GM12878 (cell line): ENCODE measurements at regions not wholly inside any gene's neighbourhood (a gene's known extent, or its start where the extent isn't known, plus 50 kb on each side); places are given as distances from the start of the nearest gene placed in this dataset.

ENCODE experiments used
- ATAC-seq: fragments of 200-7000 bp; cut with Tn5 transposase; 3 replicates; pipeline ENCODE4 v1.9.1; 2020; ENCODE audit warnings: mild to moderate bottlenecking, moderate library complexity
- BruUV-seq: library from RNA; stranded (reverse); fragments of 400-500 nt; replicated peaks from 2 replicates; lab custom pipeline; 2021; lab: Mats Ljungman, UMichigan
- CTCF ChIA-PET: fragments of 300-600 bp; sonication (Branson Sonifier 250); formaldehyde crosslinking; extraction: SDS; loops from one replicate; lab custom pipeline; 2021; ENCODE audit warnings: inconsistent platforms; lab: Yijun Ruan, JAX
- POLR2A ChIA-PET: fragments of 350-600 bp; formaldehyde crosslinking; extraction: SDS; loops from one replicate; lab custom pipeline; 2021; ENCODE audit warnings: inconsistent platforms; lab: Charles Lee
- RAD21 ChIA-PET: fragments of 300-600 bp; sonication (Branson Sonifier 250); formaldehyde crosslinking; loops from one replicate; lab custom pipeline; 2023; ENCODE audit warnings: antibody characterized with exemption; ENCODE audit not compliant: unreplicated experiment; lab: Charles Lee
- SMC1A ChIA-PET: fragments of 300-600 bp; sonication (Branson Sonifier 250); formaldehyde crosslinking; loops from one replicate; lab custom pipeline; 2023; ENCODE audit not compliant: unreplicated experiment, uncharacterized antibody; lab: Charles Lee
- DNase-seq: peaks from one replicate; pipeline ENCODE4 v3.0.0-alpha.2; 2011; ENCODE audit warnings: low read depth, low spot score
- FAIRE-seq: peaks from 3 replicates; lab custom pipeline; 2011; peaks lifted over from hg19 to GRCh38; lab: Jason Lieb, UNC
- H2AFZ ChIP-seq: 2 replicates; pipeline ENCODE4 v1.6.0; 2011; ENCODE audit warnings: low read depth, low read length, control low read depth; ENCODE audit not compliant: control insufficient read depth
- H3K27ac ChIP-seq: 2 replicates; pipeline ENCODE4 v1.5.1; 2011; ENCODE audit warnings: control low read depth; ENCODE audit not compliant: control insufficient read depth, insufficient read depth
- H3K27me3 ChIP-seq, 2 experiments: replicated peaks in 1 of 2; 2 replicates each; pipeline versions ENCODE4 v1.6.0 to v1.6.1; 2011; ENCODE audit warnings: low read length in 1 of 2; ENCODE audit not compliant: control insufficient read depth in 2 of 2, insufficient read depth in 2 of 2
- H3K36me3 ChIP-seq, 2 experiments: 2 replicates each; pipeline ENCODE4 v1.5.1; 2011; ENCODE audit warnings: low read length in 1 of 2; ENCODE audit not compliant: control insufficient read depth in 2 of 2, insufficient read depth in 2 of 2
- H3K4me1 ChIP-seq: 2 replicates; pipeline ENCODE4 v1.6.1; 2011; ENCODE audit warnings: mild to moderate bottlenecking, low read length, moderate library complexity, mixed read lengths; ENCODE audit not compliant: control insufficient read depth, insufficient read depth
- H3K4me2 ChIP-seq: 2 replicates; pipeline ENCODE4 v1.6.0; 2011; ENCODE audit warnings: control low read depth; ENCODE audit not compliant: control insufficient read depth, insufficient read depth
- H3K4me3 ChIP-seq: fragments of 200-600 bp; sonication (generic); 2 replicates; pipeline ENCODE4 v1.5.1; 2016
- H3K79me2 ChIP-seq: 2 replicates; pipeline ENCODE4 v1.6.0; 2011; ENCODE audit warnings: low read length; ENCODE audit not compliant: control insufficient read depth, insufficient read depth
- H3K9ac ChIP-seq: 2 replicates; pipeline ENCODE4 v1.8.0; 2011; ENCODE audit warnings: low read length, control low read depth, mixed read lengths; ENCODE audit not compliant: control insufficient read depth, insufficient read depth
- H3K9me3 ChIP-seq: replicated peaks from 3 replicates; pipeline ENCODE4 v1.5.1; 2011; ENCODE audit warnings: mild to moderate bottlenecking, low read length; ENCODE audit not compliant: control insufficient read depth, insufficient read depth
- H4K20me1 ChIP-seq: 2 replicates; pipeline ENCODE4 v1.6.0; 2011; ENCODE audit not compliant: control insufficient read depth, insufficient read depth
- CEBPZ ChIP-seq: fragments of 150-350 bp; IDR thresholded peaks from 2 replicates; pipeline ENCODE4 v1.6.1; 2016; ENCODE audit warnings: low read depth, low read length
- CHD2 ChIP-seq: IDR thresholded peaks from 2 replicates; pipeline ENCODE4 v1.6.1; 2011; ENCODE audit warnings: low read depth, low read length, improper control_type of control experiment, borderline replicate concordance
- HDAC6 ChIP-seq: fragments of 200-600 bp; sonication (generic); IDR thresholded peaks from one replicate; pipeline ENCODE4 v1.8.0; 2017; ENCODE audit warnings: antibody characterized with exemption; ENCODE audit not compliant: unreplicated experiment
- HDGF ChIP-seq: fragments of 450-650 bp; IDR thresholded peaks from 2 replicates; pipeline ENCODE4 v1.6.1; 2016; ENCODE audit warnings: antibody characterized with exemption
- JUND ChIP-seq: IDR thresholded peaks from 2 replicates; pipeline ENCODE4 v1.6.1; 2012; ENCODE audit warnings: low read depth, mild to moderate bottlenecking, low read length, improper control_type of control experiment, moderate library complexity
- KLF5 ChIP-seq: fragments of 450-650 bp; IDR thresholded peaks from 2 replicates; pipeline ENCODE4 v1.6.1; 2014; ENCODE audit warnings: mild to moderate bottlenecking; ENCODE audit not compliant: partially characterized antibody
- MYC ChIP-seq: IDR thresholded peaks from 2 replicates; pipeline ENCODE4 v1.6.1; 2011; ENCODE audit warnings: mild to moderate bottlenecking, low read length, moderate library complexity, inconsistent platforms; ENCODE audit not compliant: insufficient read depth, insufficient replicate concordance, insufficient read length, severe bottlenecking
- PRDM15 ChIP-seq: fragments of 450-650 bp; formaldehyde crosslinking; IDR thresholded peaks from 2 replicates; pipeline ENCODE4 v1.4.0; 2020; ENCODE audit warnings: mild to moderate bottlenecking, moderate library complexity
- SMAD1 ChIP-seq: fragments of 450-650 bp; IDR thresholded peaks from 2 replicates; pipeline ENCODE4 v1.6.1; 2018; ENCODE audit warnings: mild to moderate bottlenecking, low read depth; ENCODE audit not compliant: partially characterized antibody
- SPI1 ChIP-seq: IDR thresholded peaks from 2 replicates; pipeline ENCODE4 v1.6.1; 2011; ENCODE audit warnings: low read depth, mild to moderate bottlenecking, low read length, moderate library complexity, borderline replicate concordance; ENCODE audit not compliant: insufficient read depth
- SRF ChIP-seq, 2 experiments: IDR thresholded peaks; 2 replicates each; pipeline ENCODE4 v1.6.1; 2011; ENCODE audit warnings: low read depth in 2 of 2, low read length in 2 of 2, mild to moderate bottlenecking in 1 of 2, moderate library complexity in 1 of 2
- TAF1 ChIP-seq: IDR thresholded peaks from 2 replicates; pipeline ENCODE4 v1.6.1; 2011; ENCODE audit warnings: mild to moderate bottlenecking, low read depth, low read length, borderline replicate concordance
- ZNF217 ChIP-seq: fragments of 450-650 bp; IDR thresholded peaks from 2 replicates; pipeline ENCODE4 v1.6.1; 2017; ENCODE audit warnings: antibody characterized with exemption, mild to moderate bottlenecking
- WGBS: methylation state at CpG from one replicate; pipeline ENCODE4 v1.1.6; 2016; ENCODE audit warnings: low lambda C conversion rate; ENCODE audit not compliant: insufficient replicate concordance, insufficient coverage; ENCODE audit errors: missing lambda C conversion rate; 5-methylcytosine and 5-hydroxymethylcytosine counted together
- in situ Hi-C: fragments of 300-500 bp; cut with MboI; formaldehyde crosslinking; loops from 9 replicates; pipeline ENCODE4 v1.14.3; 2018; ENCODE audit warnings: mixed read lengths
- intact Hi-C: fragments of 100-400 bp; cut with micrococcal nuclease; formaldehyde crosslinking; loops from one replicate; pipeline ENCODE4 v1.14.2; 2022; ENCODE audit not compliant: unreplicated experiment
- TF ChIP-seq, protein P1 (sequence below): IDR thresholded peaks from 2 replicates; pipeline ENCODE4 v1.6.1; 2012; ENCODE audit warnings: low read length, inconsistent platforms
- TF ChIP-seq, protein P2 (sequence below): IDR thresholded peaks from 2 replicates; pipeline ENCODE4 v1.6.1; 2011; ENCODE audit warnings: borderline replicate concordance, low read depth, mild to moderate bottlenecking, moderate library complexity, low read length; ENCODE audit not compliant: insufficient read depth, poor library complexity, severe bottlenecking

DNA sequence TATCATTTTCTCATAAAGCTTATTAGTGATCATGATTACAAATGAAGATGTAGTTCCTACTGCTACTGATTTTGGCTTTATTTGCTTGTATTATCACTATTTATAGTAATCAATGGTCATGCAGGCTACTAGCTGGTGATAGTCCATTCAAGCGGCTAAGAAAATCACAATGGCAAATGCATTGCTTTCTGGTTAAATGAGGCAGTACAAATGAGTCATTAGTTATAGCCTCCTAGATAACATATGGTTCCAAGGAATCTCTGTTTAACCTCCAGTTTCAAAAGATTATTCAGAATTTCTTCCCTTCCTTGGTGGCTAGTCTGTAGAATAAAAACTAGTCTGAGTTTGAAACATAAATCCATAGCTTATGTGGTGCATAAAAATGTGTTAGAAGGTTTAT, 141.3 kb upstream of the HTR2A start:
- SMC1A ChIA-PET: interaction anchor here (0.9 kb wide), 1 partner anchor 42 kb away, joined by 3 read pairs; no protein-coding TSS in a partner anchor
- Histone ChIP-seq H3K79me2 (no peaks in the 10 kb centered on the region), H3K9ac (no peak overlapping the region), H3K27ac (no peak overlapping the region), H3K4me2 (no peak overlapping the region), H3K4me1 (peaks cover 10% of the 10 kb centered on the region; the same call in 1 of the 2 replicates), H2AFZ (no peak overlapping the region), H4K20me1 (no peaks in the 10 kb centered on the region), H3K36me3 (no peaks in the 10 kb centered on the region), H3K4me3 (no peak overlapping the region), H3K27me3 (no peaks in the 10 kb centered on the region), H3K9me3 (no peaks in the 10 kb centered on the region; the same call in 1 of the 3 replicates)
- RAD21 ChIA-PET: no interaction called here
- ATAC-seq (no peak), FAIRE-seq (no peak), DNase-seq (no peak)
- in situ Hi-C loops (no loop called here), intact Hi-C loops (no loop called here)
- POLR2A ChIA-PET: no interaction called here
- no TSS peak for BruUV-seq
- WGBS: 100% methylated on average over 1 of the region's 1 CpG
- CTCF ChIA-PET: no interaction called here
- TF ChIP-seq HDGF (no peak), PRDM15 (CRISPR knock-in tag) (no peak), MYC (no peak), JUND (no peak), SMAD1 (no peak), CHD2 (no peak), SPI1 (no peak), ZNF217 (no peak), HDAC6 (no peak), SRF (IDR thresholded peaks at IDR 0.05; ENCODE audit: low read depth in 2 of 2, low read length in 2 of 2) (no peak), KLF5 (no peak), CEBPZ (no peak), TAF1 (no peak)
- TF ChIP-seq, protein P1, sequence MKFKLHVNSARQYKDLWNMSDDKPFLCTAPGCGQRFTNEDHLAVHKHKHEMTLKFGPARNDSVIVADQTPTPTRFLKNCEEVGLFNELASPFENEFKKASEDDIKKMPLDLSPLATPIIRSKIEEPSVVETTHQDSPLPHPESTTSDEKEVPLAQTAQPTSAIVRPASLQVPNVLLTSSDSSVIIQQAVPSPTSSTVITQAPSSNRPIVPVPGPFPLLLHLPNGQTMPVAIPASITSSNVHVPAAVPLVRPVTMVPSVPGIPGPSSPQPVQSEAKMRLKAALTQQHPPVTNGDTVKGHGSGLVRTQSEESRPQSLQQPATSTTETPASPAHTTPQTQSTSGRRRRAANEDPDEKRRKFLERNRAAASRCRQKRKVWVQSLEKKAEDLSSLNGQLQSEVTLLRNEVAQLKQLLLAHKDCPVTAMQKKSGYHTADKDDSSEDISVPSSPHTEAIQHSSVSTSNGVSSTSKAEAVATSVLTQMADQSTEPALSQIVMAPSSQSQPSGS: no peak
- TF ChIP-seq, protein P2, sequence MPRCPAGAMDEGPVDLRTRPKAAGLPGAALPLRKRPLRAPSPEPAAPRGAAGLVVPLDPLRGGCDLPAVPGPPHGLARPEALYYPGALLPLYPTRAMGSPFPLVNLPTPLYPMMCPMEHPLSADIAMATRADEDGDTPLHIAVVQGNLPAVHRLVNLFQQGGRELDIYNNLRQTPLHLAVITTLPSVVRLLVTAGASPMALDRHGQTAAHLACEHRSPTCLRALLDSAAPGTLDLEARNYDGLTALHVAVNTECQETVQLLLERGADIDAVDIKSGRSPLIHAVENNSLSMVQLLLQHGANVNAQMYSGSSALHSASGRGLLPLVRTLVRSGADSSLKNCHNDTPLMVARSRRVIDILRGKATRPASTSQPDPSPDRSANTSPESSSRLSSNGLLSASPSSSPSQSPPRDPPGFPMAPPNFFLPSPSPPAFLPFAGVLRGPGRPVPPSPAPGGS: no peak
